NCI-H1930 (cell line): ENCODE measurements at regions not wholly inside any gene's neighbourhood (a gene's known extent, or its start where the extent isn't known, plus 50 kb on each side); places are given as distances from the start of the nearest gene placed in this dataset.

Experiments used
- DNase-seq, 2 experiments: peaks; one replicate each; lab custom pipeline; 2025; lab: John Stamatoyannopoulos, UW

DNA sequence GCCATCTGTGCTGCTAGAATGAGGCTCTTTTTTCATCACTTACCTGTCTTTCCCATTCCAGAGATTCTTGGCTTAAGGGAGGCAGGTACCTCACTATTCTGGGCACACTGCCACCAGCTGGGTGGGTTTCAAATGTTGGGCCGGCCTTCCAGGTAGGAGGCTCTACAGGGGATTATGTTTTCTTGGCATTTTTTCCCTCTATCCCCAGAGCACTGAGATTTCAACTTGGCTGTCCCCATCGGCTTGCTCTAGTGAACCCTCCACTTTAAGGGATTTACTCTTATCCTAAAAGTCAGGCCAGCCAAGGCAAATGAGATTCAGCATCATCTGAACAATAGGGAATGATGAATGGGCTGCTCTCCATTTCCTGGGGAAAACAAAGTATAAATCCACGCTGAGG lies 710.1 kb upstream of the CELF2 start:
- DNase-seq, result no peak

DNA sequence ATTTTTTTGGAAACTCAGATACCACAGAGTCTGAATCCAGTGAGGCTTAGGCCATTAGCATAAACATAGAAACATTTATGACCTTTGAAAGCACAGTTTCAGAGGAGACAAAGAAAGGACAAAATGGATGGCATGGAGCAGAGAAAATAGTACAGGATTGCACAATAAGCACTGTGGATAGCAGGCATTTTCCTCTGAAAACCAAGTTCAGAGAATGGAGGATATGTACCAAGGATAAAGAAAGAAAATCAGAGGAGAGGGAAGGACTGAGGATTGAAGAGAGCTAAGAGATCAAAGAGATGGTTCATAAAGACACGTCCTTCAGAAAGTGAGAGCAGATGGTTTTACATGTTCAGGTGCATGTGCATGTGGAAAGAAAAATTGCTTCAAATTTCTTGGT lies 707.2 kb upstream of the CELF2 start:
- no peak for DNase-seq

DNA sequence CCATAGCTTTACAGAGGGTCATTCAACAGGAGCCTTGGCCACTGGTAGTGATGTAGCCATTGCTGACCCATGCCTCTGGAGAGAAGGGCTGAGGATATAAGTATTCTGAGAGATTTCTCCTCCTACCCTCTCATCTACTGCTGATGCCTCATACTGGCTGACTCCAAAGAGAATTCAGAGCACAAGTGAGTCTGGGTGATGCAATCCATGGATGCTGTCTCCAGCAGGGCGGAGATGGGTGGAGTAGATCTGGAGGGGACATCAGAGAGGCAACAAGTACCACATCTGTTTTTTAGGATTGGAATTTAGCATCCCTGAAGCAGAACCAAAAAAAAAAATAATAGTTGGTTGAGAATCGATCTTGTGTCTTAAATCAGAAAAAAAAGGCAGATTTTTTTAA lies 705.7 kb upstream of the CELF2 start:
- no peak for DNase-seq

DNA sequence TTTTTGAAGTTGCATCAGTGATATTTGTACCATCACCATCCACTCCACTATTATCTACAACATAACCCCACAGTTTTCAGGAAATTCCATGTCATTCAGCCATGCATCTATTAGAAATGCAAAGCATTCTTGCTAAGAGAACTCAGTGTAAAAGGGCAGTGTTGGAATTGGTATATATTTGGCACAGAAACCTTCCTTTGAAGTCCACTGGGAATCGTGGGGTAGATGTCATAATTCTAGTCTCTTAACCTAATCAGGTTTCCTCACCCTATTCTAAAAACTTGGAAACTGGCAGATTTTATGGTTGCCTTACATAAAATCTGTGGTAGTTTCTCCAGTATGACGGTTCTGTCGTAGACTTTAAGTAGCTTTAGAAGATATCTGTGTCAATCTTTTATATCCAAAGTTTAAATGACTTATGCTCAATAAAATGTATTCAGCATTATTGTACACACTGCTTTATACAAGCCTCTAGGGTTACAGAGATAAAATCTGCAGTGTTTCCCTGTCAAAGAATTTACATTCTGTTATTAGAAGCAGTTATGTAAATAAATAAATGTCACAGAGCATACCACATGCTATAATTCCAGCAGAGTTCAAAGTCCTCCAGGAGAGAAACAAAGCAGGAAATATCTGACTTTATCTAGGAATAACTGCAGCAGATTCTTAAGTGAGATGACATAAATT lies 704.4 kb upstream of the CELF2 start:
- no peak for DNase-seq

DNA sequence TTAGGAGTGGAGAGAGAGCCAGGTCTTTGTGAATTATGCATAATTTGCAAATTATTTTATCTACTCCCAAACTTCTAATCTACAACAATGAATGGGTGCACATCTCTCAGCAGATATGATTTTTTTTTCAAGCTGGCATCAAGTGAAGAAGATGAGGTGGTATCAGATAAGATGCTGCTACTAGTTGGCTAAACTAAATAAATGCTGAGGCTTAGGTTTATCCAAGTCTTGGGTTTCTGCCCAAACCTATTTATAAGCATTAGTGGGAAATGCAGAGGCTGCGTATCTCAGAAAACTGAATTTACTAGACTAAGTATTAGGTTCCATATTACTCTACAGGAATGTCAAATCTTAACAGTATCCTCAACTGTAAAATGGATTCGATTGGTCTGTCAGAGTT lies 703.0 kb upstream of the CELF2 start:
- no peak for DNase-seq

DNA sequence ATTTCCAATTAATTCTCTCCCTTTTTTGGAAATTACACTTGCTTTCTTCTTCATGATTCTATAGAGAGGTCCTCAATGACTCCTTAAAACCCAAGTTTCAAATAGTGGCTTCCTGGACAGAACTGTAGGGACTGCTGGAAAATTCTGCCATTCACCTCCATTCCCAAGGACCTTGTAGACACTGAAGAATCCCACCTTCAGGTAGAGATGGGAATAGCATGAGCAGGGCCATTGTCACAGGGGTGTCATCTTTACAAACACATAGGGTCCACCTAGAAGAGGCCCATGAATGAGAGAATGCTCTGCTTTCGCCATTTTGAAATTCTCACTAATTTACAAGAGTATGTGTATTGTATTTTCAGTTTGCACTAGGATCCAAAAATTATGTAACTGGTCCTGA lies 701.7 kb upstream of the CELF2 start:
- no peak for DNase-seq

DNA sequence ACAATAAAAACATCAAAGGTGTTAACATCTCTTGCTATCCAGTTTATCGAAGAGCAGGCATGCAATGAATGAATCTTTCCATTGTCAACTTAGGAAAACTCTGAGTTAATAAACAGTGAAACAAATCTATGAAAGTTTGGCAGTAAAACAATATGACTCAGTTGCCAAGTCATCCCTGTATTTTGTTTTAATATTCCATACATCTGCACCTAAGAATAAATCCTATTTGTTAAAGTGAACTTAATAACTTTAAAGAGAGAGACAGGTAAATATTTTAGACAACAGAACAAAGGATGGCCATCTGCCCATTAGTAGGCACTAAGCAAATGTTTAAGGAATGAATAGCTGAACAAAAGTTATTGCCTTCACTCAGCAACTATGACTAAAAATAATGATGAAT lies 700.5 kb upstream of the CELF2 start:
- no peak for DNase-seq

DNA sequence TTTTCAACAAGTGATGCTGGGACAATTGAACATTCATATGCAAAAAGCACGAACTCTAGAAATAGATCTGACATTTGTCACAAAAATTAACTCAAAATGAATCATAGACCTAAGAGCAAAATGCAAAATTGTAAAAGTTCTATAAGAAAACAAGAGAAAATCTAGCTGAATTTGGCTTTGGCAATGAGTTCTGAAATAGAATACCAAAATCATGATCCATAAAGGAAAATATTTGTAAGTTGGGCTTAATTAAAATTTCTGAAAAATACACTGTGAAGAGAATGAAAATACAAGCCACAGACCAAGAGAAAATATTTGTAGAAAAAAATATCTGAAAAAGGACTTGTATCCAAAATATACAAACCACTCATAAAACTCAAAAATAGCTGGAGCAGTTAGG lies 698.8 kb upstream of the CELF2 start:
- DNase-seq, result no peak

DNA sequence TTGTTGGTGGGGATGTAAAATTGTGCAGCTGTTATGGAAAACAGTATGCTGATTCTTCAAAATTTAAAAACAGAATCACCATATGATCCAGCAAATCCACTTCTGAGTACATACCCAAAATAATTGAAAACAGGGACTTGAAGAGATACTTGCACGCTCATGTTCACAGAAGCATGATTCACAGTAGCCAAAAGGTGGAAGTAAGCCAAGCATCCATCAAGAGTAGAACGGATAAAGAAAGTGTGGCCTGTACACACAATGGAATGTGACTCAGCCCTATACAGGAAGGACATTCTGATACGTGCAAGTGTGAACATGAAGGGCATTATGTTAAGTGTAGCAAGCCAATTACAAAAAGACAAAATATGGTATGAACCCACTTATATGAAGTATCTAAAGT lies 696.7 kb upstream of the CELF2 start:
- DNase-seq, result no peak

DNA sequence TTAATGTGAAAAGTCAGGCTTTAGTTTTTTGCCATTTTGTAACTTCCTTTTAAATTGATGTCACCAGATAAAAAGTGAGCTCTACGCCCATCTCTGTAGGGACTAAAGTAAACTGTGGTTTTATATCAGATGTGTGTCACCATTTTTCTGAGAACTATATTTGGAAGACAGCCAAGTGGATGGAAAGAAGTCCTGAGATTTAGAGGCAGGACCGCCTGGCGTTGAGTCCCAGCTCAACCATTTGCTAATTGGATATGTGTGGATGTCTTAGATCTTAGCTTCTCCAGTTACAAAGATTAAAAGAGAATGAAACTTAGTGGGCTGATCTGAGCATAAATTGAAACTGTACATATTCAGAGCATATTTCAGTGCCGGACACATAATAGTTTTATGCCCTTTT lies 691.6 kb upstream of the CELF2 start:
- DNase-seq, result no peak

DNA sequence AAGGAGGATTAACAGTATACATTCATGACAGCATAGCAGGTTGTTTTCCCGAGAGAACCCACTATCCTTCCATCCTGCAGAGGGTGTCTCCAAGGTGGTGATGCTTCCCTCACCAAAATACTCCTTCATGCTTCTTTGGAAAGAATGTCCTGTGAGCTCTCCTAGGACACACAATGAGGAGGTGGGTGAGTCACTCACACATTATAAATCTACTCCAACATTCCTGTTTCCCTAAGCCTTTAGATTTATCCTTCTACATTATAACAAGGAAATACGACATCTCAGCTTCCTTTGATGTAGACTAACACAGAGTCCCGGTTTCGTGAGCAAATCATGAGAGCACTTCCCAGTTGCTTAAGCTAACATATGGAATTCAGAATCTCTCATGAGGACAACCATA lies 689.7 kb upstream of the CELF2 start:
- no peak for DNase-seq

DNA sequence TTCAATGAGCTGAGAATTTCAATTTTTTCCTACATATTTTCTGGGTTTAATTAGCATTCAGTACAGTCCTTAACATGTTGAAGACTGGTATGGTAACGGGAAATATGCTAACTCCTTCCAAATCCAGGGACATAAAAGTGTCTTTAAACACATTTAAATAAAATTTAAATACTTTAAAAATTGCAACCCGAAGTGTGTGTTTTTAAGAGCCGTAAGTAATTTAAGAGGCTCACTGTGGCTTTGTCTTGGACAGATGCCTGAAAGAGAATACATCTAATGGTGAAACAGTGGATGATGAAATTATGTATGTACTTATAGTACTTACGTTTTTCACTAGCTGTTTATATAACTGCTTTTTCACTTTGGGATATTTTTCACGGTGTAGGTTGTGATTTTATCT lies 687.3 kb upstream of the CELF2 start:
- no peak for DNase-seq

DNA sequence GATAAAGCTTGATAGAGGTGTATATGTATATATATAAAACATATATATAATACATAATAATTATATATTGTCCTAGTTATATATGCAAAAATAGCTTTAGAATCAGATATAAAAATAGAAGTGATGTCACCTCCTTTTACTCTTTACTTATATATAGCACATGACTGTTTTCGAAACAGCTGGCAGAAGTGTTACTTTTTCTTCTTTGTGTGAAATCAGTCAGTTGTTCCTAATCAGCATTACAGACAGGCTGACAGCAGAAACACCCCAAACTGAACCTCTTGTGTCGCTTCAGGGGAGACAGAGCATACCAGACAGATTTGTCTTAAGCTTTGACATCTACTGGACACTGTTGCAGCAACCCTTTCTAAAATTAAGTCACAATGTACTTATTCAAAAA lies 684.9 kb upstream of the CELF2 start:
- no peak for DNase-seq

DNA sequence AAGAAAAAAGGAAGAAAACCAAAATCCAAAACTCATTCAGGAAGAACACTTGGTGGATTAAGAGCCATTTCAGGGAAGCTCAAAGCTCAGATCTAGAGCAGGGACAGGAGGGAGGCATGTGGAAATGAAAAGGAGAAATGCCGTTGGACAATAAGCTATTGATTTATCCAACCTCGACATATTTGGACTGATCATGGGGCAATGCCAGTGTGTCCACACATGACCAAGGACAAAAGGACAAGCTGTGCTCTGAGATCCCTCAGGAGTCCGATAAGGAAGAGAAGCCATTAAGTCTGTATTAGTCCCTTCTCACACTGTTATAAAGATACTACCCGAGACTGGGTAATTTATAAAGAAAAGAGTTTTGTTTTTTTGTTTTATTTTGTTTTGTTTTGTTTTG lies 684.0 kb upstream of the CELF2 start:
- no peak for DNase-seq

DNA sequence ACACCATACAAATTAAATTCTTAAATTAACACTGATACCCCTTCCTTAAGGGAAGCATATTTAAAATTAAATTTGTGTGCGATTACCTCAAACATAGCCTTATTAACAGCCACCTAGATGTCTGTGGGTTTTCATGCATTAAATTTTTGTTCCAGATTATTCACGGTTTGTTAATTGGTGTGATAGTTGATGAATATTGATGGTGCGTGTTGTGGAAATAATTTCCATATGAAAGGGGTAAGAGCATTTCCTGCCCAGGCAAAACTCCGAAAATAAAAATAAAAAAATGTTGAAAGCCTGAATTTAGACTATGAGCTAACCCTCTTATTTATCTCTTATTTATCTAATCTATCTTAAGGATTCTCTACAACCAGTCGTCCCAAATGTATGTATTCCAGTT lies 679.3 kb upstream of the CELF2 start:
- no peak for DNase-seq

DNA sequence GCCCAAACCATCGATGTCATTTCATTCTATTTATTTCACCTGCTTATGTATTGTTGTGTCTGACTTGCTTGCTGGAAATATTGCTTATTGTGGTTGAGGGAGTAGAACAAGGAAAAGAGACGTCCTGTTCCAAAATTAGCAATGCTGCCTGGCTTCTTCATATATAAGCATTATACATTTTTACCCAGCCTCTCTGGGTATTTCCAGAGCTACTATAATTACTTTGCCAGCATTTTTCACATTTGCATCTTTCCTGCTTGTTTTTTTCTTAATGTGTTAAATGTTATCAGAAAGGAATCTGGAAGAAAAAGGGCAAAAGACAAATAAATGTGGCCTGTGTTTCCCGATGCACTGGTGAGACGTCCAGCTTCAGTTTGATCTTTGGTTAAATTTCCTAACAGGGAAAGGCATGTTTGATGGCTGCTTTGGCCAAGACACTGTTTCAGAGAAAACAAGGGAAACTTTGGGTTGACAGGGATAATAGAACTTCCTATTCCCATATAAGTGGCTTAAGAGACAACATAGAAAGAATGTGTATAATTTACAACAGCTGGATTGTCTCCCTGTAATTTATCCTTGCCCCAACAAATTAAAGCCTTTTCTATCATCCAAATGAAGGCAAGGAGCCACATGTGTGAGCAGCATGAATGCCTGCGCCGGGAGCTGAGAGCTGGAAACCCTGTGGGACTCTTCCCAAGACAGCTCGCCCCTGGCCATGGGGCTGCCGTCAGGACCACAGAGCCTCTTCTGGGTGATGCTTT lies 671.1 kb upstream of the CELF2 start:
- no peak for DNase-seq

DNA sequence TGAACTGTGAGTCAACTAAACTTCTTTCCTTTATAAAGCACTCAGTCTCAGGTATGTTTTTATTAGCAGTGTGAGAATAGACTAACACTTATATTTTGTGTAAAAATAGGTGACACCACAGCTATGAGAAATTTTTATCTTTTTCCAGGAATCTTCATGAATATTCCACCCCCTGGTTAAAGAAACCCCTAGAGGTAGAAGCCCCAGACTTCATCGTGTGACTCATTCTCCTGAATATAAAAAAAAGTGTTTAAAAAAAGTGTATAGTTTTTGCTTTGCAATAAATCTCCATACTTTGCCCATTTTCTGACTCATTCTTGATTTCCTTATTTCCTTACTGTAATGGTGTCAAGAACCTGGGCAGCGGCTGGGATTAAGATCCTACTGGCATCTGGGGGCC lies 667.6 kb upstream of the CELF2 start:
- no peak for DNase-seq

DNA sequence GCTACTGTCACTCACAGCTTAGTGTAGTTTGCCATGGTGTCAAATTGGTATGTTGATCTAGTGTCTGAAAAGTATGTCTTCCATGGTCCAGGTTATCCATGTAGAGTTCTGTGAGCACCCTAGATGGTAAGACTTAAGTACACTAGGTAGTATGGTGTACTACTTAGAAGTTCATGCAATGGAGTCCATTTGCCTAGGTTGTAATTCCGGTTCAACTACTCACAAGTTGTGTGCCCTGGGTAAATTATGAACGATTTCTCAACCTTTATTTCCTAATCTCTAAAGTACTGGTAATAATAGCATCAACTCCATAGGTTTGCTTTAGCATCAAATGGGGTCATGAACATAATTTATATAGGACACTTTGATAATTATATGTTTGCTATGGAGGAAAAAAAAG lies 666.2 kb upstream of the CELF2 start:
- DNase-seq, result no peak

DNA sequence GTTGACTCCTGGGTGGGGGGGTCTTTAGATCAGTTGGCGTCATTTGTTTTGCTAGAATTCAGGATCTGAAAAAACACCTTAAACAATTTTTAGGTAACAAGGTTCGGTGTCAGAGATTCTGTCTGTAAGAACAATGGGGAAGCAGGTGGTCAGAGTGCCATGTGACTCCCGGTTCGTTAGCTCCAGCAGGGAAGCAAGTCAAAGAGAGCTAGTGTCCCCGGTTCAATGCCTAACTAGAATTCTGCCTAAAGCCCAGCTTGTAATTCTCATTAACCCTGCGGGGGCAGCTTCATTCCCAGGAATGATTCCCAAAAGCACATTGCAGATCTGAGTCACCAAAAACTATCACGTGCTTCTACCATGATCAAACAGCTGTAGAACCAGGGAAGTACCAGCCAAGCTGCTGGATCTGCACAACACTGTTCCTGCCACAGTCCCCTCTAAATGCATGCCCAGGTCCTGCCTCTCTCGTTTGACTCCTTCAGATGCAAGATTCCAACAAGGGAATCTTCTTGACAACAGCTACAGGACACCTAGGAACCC lies 664.3 kb upstream of the CELF2 start:
- no peak for DNase-seq

DNA sequence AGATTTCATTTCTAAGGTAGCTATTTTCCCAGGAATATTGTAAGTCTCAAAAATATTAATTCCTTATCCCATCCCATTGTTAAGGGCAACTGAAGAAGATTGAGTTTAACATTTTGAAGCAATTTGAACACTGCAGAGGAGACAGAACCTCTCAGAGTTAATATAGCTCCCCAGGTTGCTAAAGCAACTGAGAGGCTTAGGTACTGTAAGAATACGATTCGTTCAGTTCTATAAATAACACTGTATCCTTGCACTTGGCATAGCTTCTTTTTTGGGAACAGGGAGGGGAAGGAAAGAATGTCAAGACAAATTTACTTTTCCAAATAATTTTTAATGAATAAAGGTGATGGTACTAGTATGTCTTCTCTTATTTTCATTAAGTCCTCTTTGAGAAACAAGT lies 658.4 kb upstream of the CELF2 start:
- DNase-seq, result no peak

DNA sequence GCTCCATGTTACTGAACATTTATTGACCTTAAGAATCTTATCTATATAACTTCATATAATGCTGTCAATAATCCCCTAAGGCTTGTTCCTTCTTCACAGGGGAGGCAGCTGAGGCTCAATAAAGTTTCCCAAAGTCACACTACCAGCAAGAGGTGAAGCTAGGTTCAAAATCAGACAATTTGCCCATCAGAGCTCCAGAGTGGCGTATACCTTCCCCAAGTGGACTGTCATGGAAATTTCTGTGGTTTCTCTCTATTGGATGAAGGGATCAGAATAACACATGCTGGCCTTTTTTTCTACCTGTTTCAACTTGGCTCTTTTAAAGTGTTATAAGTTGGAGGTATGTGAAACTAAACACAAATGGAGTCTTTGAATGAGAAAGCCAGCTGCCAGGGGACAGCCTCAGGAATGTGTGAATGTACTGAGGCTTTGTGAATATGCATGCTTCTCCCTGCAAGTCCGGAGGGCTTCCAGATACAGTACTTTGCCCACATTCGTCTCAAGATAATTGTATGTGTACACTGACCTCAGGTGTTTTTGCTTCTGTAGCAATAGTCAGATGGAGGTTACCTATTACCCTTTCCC lies 656.3 kb upstream of the CELF2 start:
- DNase-seq, result no peak

DNA sequence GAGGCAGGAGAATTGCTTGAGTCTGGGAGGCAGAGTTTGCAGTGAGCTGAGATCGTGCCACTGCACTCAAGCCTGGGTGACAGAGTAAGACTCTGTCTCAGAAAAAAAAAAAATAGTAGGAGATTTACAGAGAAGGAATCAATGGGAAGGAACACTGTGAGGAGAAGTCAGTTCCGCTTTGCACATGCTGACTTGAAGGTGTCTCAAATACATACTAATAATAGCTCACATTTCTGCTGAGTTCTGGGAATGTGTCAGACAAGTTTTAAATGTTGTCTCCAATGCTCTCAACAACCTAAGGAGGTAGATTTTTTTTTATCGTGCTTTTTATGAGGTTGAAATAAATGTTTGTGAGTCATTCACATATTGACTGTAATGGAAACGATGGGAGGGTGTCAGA lies 654.9 kb upstream of the CELF2 start:
- no peak for DNase-seq

DNA sequence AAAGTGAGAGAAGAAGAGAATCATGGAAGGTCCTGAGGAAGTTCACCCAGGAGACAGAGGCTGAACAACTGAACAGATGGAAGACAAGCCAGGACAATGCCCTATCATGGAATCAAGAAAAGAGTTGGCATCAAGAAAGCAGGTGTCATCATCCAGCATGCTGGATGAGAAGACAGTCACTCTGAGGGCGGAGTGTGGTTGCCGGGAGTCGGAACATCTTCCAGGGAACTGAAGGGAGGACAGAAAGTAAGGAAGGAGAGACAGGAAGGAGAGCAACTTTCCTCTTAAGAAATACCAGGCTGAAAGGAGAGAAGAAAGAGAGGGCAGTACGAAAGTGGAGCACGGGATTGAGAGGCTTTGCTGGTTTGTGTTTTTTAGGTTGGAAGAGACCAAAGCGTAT lies 654.5 kb upstream of the CELF2 start:
- no peak for DNase-seq
